ENCODE measurements at regions not wholly inside any gene's neighbourhood (a gene's known extent, or its start where the extent isn't known, plus 50 kb on each side); places are given as distances from the start of the nearest gene placed in this dataset.
"Not testable (repeated sequence)": the region's sequence is repeated elsewhere in the genome, so short reads cannot be mapped to it uniquely, and the experiment has no call there.

- peak in 1 of 3 experiments; percentile 69 for DNase-seq
Observed at GRCh38 chr4:40681600-40681999, 51.9 kb upstream of the RBM47 start.

GRCh38 chr4:40682290-40683101 is 52.8 kb upstream of the RBM47 start:
- DNase-seq: no peak

GRCh38 chr4:40683536-40684145 is 54.0 kb upstream of the RBM47 start:
- DNase-seq: not testable (repeated sequence)

GRCh38 chr4:40684404-40684803 is 54.7 kb upstream of the RBM47 start:
- no peak for DNase-seq

- DNase-seq: no peak
Observed at GRCh38 chr4:40685300-40685699, 55.6 kb upstream of the RBM47 start.

- DNase-seq: no peak
Observed at GRCh38 chr4:40686081-40686913, 56.6 kb upstream of the RBM47 start.

- DNase-seq: no peak
Observed at GRCh38 chr4:40687676-40688389, 58.2 kb upstream of the RBM47 start.

- no peak for DNase-seq
Observed at GRCh38 chr4:40688446-40689095, 58.9 kb upstream of the RBM47 start.

GRCh38 chr4:40693946-40694345 is 55.8 kb upstream of the NSUN7 start:
- no peak for DNase-seq

- DNase-seq: not testable (repeated sequence)
Observed at GRCh38 chr4:40697476-40697875, 52.3 kb upstream of the NSUN7 start.

- no peak for DNase-seq
Observed at GRCh38 chr4:40698733-40699132, 51.0 kb upstream of the NSUN7 start.

- DNase-seq: no peak
Observed at GRCh38 chr4:40699648-40700047, 50.1 kb upstream of the NSUN7 start.

Data from NCI-H1417 (cell line).